IMR-90 (cell line): ENCODE measurements at regions not wholly inside any gene's neighbourhood (a gene's known extent, or its start where the extent isn't known, plus 50 kb on each side); places are given as distances from the start of the nearest gene placed in this dataset.

Experiments
- ATAC-seq: fragments of 200-7000 bp; cut with Tn5 transposase; 2 replicates; pipeline ENCODE4 v1.9.1; 2020; ENCODE audit warnings: low read depth, mild to moderate bottlenecking, moderate library complexity
- BruUV-seq: library from RNA; stranded (reverse); fragments of 400-500 nt; replicated peaks from 2 replicates; lab custom pipeline; 2021; lab: Mats Ljungman, UMichigan
- CTCF ChIA-PET: fragments of 300-600 bp; formaldehyde crosslinking; extraction: SDS; loops from one replicate; lab custom pipeline; 2021; ENCODE audit warnings: antibody characterized with exemption; lab: Yijun Ruan, JAX
- POLR2A ChIA-PET: fragments of 300-600 bp; sonication (Branson Sonifier 250); formaldehyde crosslinking; loops from one replicate; lab custom pipeline; 2022; ENCODE audit warnings: antibody characterized with exemption; ENCODE audit not compliant: unreplicated experiment; lab: Charles Lee
- DNase-seq: peaks from one replicate; pipeline ENCODE4 v3.0.0; 2013
- H2AFZ ChIP-seq: replicated peaks from 2 replicates; pipeline ENCODE3; 2013; ENCODE audit warnings: low read length, mild to moderate bottlenecking; ENCODE audit not compliant: poor library complexity
- H2AK5ac ChIP-seq: 2 replicates; pipeline ENCODE4 v1.6.1; 2013; ENCODE audit warnings: low read depth, low read length, inconsistent platforms
- H2AK9ac ChIP-seq: replicated peaks from 2 replicates; pipeline ENCODE3; 2013; ENCODE audit warnings: mild to moderate bottlenecking, low read depth, low read length, moderate library complexity; ENCODE audit not compliant: poor library complexity
- H2BK120ac ChIP-seq: 2 replicates; pipeline ENCODE4 v1.6.1; 2013; ENCODE audit warnings: low read depth, low read length, inconsistent platforms
- H2BK15ac ChIP-seq: 3 replicates; pipeline ENCODE4 v1.6.1; 2013; ENCODE audit warnings: low read depth, low read length, inconsistent platforms
- H2BK20ac ChIP-seq: 2 replicates; pipeline ENCODE4 v1.6.1; 2013; ENCODE audit warnings: low read depth, mild to moderate bottlenecking, inconsistent platforms, low read length, moderate library complexity
- H2BK5ac ChIP-seq: 2 replicates; pipeline ENCODE4 v1.6.1; 2013; ENCODE audit warnings: mild to moderate bottlenecking, low read depth, low read length, inconsistent platforms; ENCODE audit not compliant: poor library complexity, severe bottlenecking
- H3K14ac ChIP-seq: replicated peaks from 2 replicates; pipeline ENCODE4 v1.6.1; 2013; ENCODE audit warnings: low read depth, low read length, inconsistent platforms
- H3K18ac ChIP-seq: 2 replicates; pipeline ENCODE4 v1.6.1; 2013; ENCODE audit warnings: low read depth, low read length, control low read depth
- H3K23ac ChIP-seq: 2 replicates; pipeline ENCODE4 v1.6.1; 2013; ENCODE audit warnings: low read depth, low read length, inconsistent platforms
- H3K27ac ChIP-seq: 2 replicates; pipeline ENCODE4 v1.5.1; 2013; ENCODE audit warnings: mild to moderate bottlenecking, control low read depth, low read length; ENCODE audit not compliant: insufficient read depth
- H3K27me3 ChIP-seq: 2 replicates; pipeline ENCODE4 v1.6.1; 2013; ENCODE audit warnings: low read length; ENCODE audit not compliant: control insufficient read depth, insufficient read depth
- H3K36me3 ChIP-seq: 2 replicates; pipeline ENCODE4 v1.6.1; 2013; ENCODE audit warnings: low read length, mixed read lengths; ENCODE audit not compliant: control insufficient read depth, insufficient read depth
- H3K4ac ChIP-seq: 2 replicates; pipeline ENCODE4 v1.6.1; 2013; ENCODE audit warnings: low read depth, low read length, inconsistent platforms
- H3K4me1 ChIP-seq: 2 replicates; pipeline ENCODE4 v1.6.1; 2013; ENCODE audit warnings: low read length, mixed read lengths; ENCODE audit not compliant: control insufficient read depth, insufficient read depth
- H3K4me2 ChIP-seq: 2 replicates; pipeline ENCODE4 v1.6.1; 2013; ENCODE audit warnings: low read depth, mild to moderate bottlenecking, control low read depth, low read length, moderate library complexity
- H3K4me3 ChIP-seq: 2 replicates; pipeline ENCODE4 v1.5.1; 2013; ENCODE audit warnings: low read depth, mild to moderate bottlenecking, control low read depth, low read length, moderate library complexity; ENCODE audit not compliant: insufficient read depth
- H3K56ac ChIP-seq: 2 replicates; pipeline ENCODE4 v1.6.1; 2013; ENCODE audit warnings: low read length, inconsistent platforms; ENCODE audit not compliant: insufficient read depth; ENCODE audit errors: extremely low read depth
- H3K79me1 ChIP-seq, 2 experiments: 2 replicates each; pipeline ENCODE4 v1.6.1; 2013; ENCODE audit warnings: low read length in 2 of 2, inconsistent platforms in 1 of 2, low read depth in 1 of 2
- H3K9ac ChIP-seq: 2 replicates; pipeline ENCODE4 v1.6.1; 2013; ENCODE audit warnings: low read depth, low read length, control low read depth
- H3K9me1 ChIP-seq: 2 replicates; pipeline ENCODE4 v1.6.1; 2013; ENCODE audit warnings: low read length, inconsistent platforms; ENCODE audit not compliant: insufficient read depth
- H3K9me3 ChIP-seq: 2 replicates; pipeline ENCODE4 v1.6.1; 2013; ENCODE audit warnings: low read length; ENCODE audit not compliant: control insufficient read depth, insufficient read depth
- H4K20me1 ChIP-seq: 2 replicates; pipeline ENCODE4 v1.6.1; 2013; ENCODE audit warnings: low read length, inconsistent platforms; ENCODE audit not compliant: insufficient read depth
- H4K5ac ChIP-seq: 2 replicates; pipeline ENCODE4 v1.6.1; 2013; ENCODE audit warnings: mild to moderate bottlenecking, low read depth, low read length, control low read depth
- H4K8ac ChIP-seq, 2 experiments: 2 replicates each; pipeline ENCODE4 v1.6.1; 2013; ENCODE audit warnings: low read depth in 2 of 2, low read length in 2 of 2, control low read depth in 1 of 2, inconsistent platforms in 1 of 2
- H4K91ac ChIP-seq: 2 replicates; pipeline ENCODE4 v1.6.1; 2013; ENCODE audit warnings: low read depth, low read length, inconsistent platforms; ENCODE audit not compliant: insufficient read depth
- CHD1 ChIP-seq: IDR thresholded peaks from 2 replicates; pipeline ENCODE4 v1.6.1; 2012; ENCODE audit warnings: low read depth, low read length, improper control_type of control experiment
- FOS ChIP-seq: fragments of 150-350 bp; IDR thresholded peaks from 2 replicates; pipeline ENCODE4 v1.6.1; 2016; ENCODE audit warnings: low read depth, low read length
- MAZ ChIP-seq: IDR thresholded peaks from 2 replicates; pipeline ENCODE4 v1.6.1; 2012; ENCODE audit warnings: low read depth, mild to moderate bottlenecking, low read length, improper control_type of control experiment, moderate library complexity, borderline replicate concordance
- MXI1 ChIP-seq: IDR thresholded peaks from 2 replicates; pipeline ENCODE4 v1.6.1; 2012; ENCODE audit warnings: low read depth, mild to moderate bottlenecking, low read length, moderate library complexity, borderline replicate concordance
- NFE2L2 ChIP-seq: fragments of 150-350 bp; IDR thresholded peaks from 2 replicates; pipeline ENCODE4 v1.6.1; 2016; ENCODE audit warnings: low read depth, mild to moderate bottlenecking, low read length
- RAD21 ChIP-seq: IDR thresholded peaks from 2 replicates; pipeline ENCODE4 v1.6.1; 2012; ENCODE audit warnings: low read length, improper control_type of control experiment
- RFX5 ChIP-seq: IDR thresholded peaks from 2 replicates; pipeline ENCODE4 v1.8.0; 2012; ENCODE audit warnings: low read depth, mild to moderate bottlenecking, low read length, moderate library complexity
- WGBS, 2 experiments: methylation state at CpG; one replicate each; pipeline versions ENCODE4 v1.1.5 to v1.1.7; 2013; ENCODE audit warnings: missing lambda C conversion rate in 2 of 2; ENCODE audit not compliant: insufficient read length in 1 of 2; ENCODE audit errors: extremely low coverage in 2 of 2; 5-methylcytosine and 5-hydroxymethylcytosine counted together
- dilution Hi-C: fragments of 300-500 bp; cut with HindIII; formaldehyde crosslinking; loops from one replicate; pipeline ENCODE4 v1.14.3; 2018; ENCODE audit warnings: low sequenced_read_pairs; ENCODE audit not compliant: unreplicated experiment
- in situ Hi-C: fragments of 300-500 bp; cut with MboI; formaldehyde crosslinking; loops from 3 replicates; pipeline ENCODE4 v1.14.3; 2019; ENCODE audit warnings: low sequenced_read_pairs, inconsistent platforms, mixed read lengths
- intact Hi-C: fragments of 100-400 bp; cut with micrococcal nuclease; formaldehyde crosslinking; loops from 2 replicates; pipeline ENCODE4 v1.10.0; 2022
- TF ChIP-seq, protein P1 (sequence below): conservative IDR thresholded peaks from 2 replicates; pipeline ENCODE4 v1.5.1; 2012; ENCODE audit warnings: mild to moderate bottlenecking, low read depth, low read length, improper control_type of control experiment
- TF ChIP-seq, protein P2 (sequence below): fragments of 150-350 bp; IDR thresholded peaks from 2 replicates; pipeline ENCODE4 v1.6.1; 2016; ENCODE audit warnings: low read depth, mild to moderate bottlenecking, low read length, moderate library complexity, borderline replicate concordance

- H3K9me1 ChIP-seq, result no peaks in the 10 kb centered on the region
- dilution Hi-C loops, result no loop called here
- no peaks in the 10 kb centered on the region for H3K4me1 ChIP-seq
Observed at GRCh38 chr2:40797120-40797519, 345.2 kb upstream of the SLC8A1 start.

More at GRCh38 chr2:40797120-40797519, 345.2 kb upstream of the SLC8A1 start:
- H2BK15ac ChIP-seq, result no peak overlapping the region
- no peak overlapping the region for H4K5ac ChIP-seq
- H3K36me3 ChIP-seq, result no peaks in the 10 kb centered on the region
- H3K9ac ChIP-seq, result no peak overlapping the region
- intact Hi-C loops, result no loop called here
- H3K27ac ChIP-seq, result no peak overlapping the region
- peaks cover 1% of the 10 kb centered on the region; the same call in 1 of the 2 replicates for H3K27me3 ChIP-seq
- H2BK20ac ChIP-seq, result no peak overlapping the region
- H3K4me2 ChIP-seq, result no peak overlapping the region
- H2AK9ac ChIP-seq, result no peak overlapping the region
- no peaks in the 10 kb centered on the region for H3K79me1 ChIP-seq
- CTCF ChIA-PET, result no interaction called here
- H4K8ac ChIP-seq, result no peak overlapping the region
- POLR2A ChIA-PET, result no interaction called here
- no peak overlapping the region for H4K91ac ChIP-seq
- WGBS, 2 experiments, result no CpG with 5 or more reads among the region's 2 CpGs
- H2BK120ac ChIP-seq, result no peak overlapping the region
- H2BK5ac ChIP-seq, result no peak overlapping the region
- H3K9me3 ChIP-seq, result no peaks in the 10 kb centered on the region
- ATAC-seq, result no peak
- no peak overlapping the region for H3K18ac ChIP-seq
- no peak overlapping the region for H3K4ac ChIP-seq
- no TSS peak for BruUV-seq
- H3K23ac ChIP-seq, result no peak overlapping the region
- H3K4me3 ChIP-seq, result no peak overlapping the region
- no peak overlapping the region for H2AK5ac ChIP-seq
- H3K56ac ChIP-seq, result no peak overlapping the region
- no peak overlapping the region for H3K14ac ChIP-seq
- no peak for TF ChIP-seq RAD21
- no peak for TF ChIP-seq CHD1
- no peak for TF ChIP-seq RFX5
- TF ChIP-seq, protein P1, sequence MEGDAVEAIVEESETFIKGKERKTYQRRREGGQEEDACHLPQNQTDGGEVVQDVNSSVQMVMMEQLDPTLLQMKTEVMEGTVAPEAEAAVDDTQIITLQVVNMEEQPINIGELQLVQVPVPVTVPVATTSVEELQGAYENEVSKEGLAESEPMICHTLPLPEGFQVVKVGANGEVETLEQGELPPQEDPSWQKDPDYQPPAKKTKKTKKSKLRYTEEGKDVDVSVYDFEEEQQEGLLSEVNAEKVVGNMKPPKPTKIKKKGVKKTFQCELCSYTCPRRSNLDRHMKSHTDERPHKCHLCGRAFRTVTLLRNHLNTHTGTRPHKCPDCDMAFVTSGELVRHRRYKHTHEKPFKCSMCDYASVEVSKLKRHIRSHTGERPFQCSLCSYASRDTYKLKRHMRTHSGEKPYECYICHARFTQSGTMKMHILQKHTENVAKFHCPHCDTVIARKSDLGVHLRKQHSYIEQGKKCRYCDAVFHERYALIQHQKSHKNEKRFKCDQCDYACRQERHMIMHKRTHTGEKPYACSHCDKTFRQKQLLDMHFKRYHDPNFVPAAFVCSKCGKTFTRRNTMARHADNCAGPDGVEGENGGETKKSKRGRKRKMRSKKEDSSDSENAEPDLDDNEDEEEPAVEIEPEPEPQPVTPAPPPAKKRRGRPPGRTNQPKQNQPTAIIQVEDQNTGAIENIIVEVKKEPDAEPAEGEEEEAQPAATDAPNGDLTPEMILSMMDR, result no peak
- TF ChIP-seq, protein P2, sequence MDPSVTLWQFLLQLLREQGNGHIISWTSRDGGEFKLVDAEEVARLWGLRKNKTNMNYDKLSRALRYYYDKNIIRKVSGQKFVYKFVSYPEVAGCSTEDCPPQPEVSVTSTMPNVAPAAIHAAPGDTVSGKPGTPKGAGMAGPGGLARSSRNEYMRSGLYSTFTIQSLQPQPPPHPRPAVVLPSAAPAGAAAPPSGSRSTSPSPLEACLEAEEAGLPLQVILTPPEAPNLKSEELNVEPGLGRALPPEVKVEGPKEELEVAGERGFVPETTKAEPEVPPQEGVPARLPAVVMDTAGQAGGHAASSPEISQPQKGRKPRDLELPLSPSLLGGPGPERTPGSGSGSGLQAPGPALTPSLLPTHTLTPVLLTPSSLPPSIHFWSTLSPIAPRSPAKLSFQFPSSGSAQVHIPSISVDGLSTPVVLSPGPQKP, result no peak
- TF ChIP-seq MXI1, result no peak
- no peak for TF ChIP-seq MAZ
- TF ChIP-seq FOS, result no peak
- TF ChIP-seq NFE2L2, result no peak
- peak; percentile 38 for DNase-seq
- in situ Hi-C loops, result no loop called here
- no peaks in the 10 kb centered on the region for H4K20me1 ChIP-seq
- no peak overlapping the region for H2AFZ ChIP-seq
